ENCODE measurements at regions not wholly inside any gene's neighbourhood (a gene's known extent, or its start where the extent isn't known, plus 50 kb on each side); places are given as distances from the start of the nearest gene placed in this dataset.

DNA sequence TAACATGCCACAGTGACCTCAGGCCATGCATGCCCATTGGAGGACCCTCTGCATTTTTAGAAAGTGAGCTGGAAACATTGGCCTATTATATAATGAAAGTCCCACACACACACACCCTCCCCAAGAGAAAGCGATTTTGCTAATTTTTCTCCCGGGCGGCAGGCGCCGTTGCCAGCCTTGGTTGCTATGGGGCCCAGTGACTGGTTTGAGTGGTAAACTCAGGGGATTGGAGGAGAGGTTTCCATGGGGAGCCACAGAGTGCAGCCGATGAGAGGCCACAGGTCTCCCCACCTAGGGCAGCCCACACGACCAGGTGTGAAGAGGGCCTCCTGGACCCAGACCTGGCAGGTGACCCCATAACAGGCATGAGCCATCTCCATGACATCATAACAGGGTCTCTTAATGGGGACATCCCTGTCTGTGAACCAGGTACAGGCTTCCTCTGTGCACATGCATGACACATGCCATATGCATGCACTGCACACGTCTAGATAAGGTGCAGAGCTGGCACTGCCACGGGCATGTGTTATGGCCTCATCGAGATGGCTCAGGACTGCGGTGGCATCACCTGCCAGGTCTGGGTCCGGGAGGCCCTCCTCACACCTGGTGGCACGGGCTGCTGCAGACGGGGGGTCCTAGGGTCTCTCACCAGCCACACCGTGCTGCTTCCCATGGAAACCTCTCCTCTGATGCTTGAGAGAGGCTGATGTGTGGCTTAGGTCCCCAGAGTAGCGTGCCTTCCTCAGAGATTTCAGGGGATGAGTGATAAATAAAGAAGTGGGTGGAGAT, 144.1 kb downstream of the RBFOX3 start:
- Mint-ChIP-seq H3K27ac (no peak overlapping the region), H3K27me3 (ENCODE audit: low read depth) (no peaks in the 10 kb centered on the region), H3K4me3 (no peak overlapping the region), H3K9me3 (no peaks in the 10 kb centered on the region), H3K4me1 (ENCODE audit: low read depth) (no peaks in the 10 kb centered on the region), H3K36me3 (ENCODE audit: low read depth) (no peaks in the 10 kb centered on the region)

DNA sequence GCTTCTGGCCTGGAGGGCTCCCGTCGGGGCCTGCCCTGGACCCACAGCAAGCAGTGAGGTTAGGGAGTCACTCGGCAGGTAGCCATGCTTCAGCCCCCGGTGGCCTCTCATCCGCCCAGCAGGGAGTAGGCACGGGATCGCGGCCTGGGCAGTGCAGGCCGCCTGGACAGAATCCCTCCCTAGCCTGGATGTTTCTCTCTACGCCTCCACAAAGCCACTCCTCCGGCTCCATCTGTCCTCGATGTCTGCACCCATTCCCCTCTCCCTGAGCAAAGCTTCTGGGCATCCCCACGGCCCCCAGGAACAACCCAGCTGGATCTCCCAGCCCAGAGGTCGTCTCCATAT, 145.2 kb downstream of the RBFOX3 start:
- no peaks in the 10 kb centered on the region for H3K9me3 Mint-ChIP-seq
- no peak overlapping the region for H3K4me3 Mint-ChIP-seq
- no peak overlapping the region for H3K27ac Mint-ChIP-seq
- H3K4me1 Mint-ChIP-seq (ENCODE audit: low read depth), result no peaks in the 10 kb centered on the region
- no peaks in the 10 kb centered on the region for H3K27me3 Mint-ChIP-seq (ENCODE audit: low read depth)
- H3K36me3 Mint-ChIP-seq (ENCODE audit: low read depth), result no peaks in the 10 kb centered on the region

- H3K9me3 Mint-ChIP-seq, result no peaks in the 10 kb centered on the region
- H3K36me3 Mint-ChIP-seq (ENCODE audit: low read depth), result no peaks in the 10 kb centered on the region
- H3K4me3 Mint-ChIP-seq, result no peak overlapping the region
These were observed 145.7 kb downstream of the RBFOX3 start for GRCh38 chr17:79465011-79465680.

DNA sequence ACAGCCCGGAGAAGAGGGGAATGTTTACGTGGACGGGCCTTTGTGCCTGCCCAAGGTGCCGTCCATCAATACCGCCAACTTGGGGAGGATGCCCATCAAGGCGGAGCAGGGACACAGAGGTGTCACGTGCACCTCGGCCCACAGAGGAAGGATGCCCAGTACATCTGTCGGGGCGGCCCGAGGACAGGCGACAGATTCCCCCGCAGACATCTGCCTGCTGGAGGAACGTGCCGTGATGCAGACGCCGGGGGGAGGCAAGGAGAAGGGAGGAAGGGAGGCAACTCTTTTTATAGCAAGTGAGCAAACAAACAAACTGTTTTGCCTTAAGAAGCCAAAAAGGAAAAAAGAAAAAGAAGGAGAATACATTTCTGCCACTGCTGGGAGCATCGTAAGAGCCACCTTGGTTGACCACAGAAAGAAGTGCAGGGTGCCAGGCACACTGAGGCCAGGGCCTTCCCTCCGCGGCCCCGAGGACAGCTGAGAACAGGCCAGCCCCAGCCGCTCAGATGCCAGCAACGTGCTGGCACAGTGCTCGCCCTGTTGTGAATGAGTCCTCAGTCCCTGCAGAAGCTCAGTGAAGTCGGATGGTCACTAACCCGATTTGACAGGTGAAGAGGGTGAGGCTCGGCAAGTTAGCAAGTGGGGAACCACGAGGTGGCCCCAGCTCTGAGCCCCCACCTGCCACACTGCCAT, 146.4 kb downstream of the RBFOX3 start:
- Mint-ChIP-seq H3K36me3 (ENCODE audit: low read depth) (no peaks in the 10 kb centered on the region), H3K4me3 (no peak overlapping the region), H3K4me1 (ENCODE audit: low read depth) (no peaks in the 10 kb centered on the region), H3K27me3 (ENCODE audit: low read depth) (no peaks in the 10 kb centered on the region), H3K27ac (no peak overlapping the region), H3K9me3 (no peaks in the 10 kb centered on the region)

More at GRCh38 chr17:79465011-79465680, 145.7 kb downstream of the RBFOX3 start:
- Mint-ChIP-seq H3K27me3 (ENCODE audit: low read depth) (no peaks in the 10 kb centered on the region), H3K27ac (no peak overlapping the region), H3K4me1 (ENCODE audit: low read depth) (no peaks in the 10 kb centered on the region)

DNA sequence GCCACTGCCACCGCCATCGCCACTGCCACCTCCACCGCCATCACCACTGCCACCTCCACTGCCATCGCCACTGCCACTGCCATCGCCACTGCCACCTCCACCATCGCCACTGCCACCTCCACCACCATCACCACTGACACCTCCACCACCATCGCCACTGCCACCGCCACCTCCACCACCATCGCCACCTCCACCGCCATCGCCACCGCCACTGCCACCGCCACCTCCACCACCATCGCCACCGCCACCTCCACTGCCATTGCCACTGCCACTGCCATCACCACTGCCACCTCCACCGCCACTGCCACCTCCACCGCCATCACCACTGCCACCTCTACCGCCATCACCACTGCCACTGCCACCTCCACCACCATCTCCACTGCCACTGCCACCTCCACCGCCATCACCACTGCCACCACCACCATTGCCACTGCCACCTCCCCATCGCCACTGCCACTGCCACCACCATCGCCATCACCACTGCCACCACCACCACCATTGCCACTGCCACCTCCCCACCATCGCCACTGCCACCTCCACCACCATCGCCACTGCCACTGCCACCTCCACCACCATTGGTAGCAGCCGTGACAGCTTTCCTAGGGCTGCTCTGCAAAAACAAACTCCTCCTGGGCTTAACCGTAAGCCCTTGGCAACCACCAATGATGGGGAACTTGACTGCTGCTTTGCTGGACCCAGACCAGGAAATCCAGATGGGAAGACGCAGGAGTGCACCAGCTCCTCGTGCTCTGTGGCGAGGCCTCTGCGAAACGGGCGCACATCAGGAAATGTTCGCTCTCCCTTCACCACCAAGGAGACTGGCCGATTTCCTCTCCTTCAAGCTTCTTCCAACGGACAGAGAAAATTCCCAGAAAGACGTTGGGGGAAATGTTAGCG, 147.2 kb downstream of the RBFOX3 start:
- Mint-ChIP-seq H3K4me1 (ENCODE audit: low read depth) (no peaks in the 10 kb centered on the region), H3K36me3 (ENCODE audit: low read depth) (no peaks in the 10 kb centered on the region), H3K4me3 (no peak overlapping the region), H3K27ac (no peak overlapping the region), H3K27me3 (ENCODE audit: low read depth) (no peaks in the 10 kb centered on the region), H3K9me3 (no peaks in the 10 kb centered on the region)

DNA sequence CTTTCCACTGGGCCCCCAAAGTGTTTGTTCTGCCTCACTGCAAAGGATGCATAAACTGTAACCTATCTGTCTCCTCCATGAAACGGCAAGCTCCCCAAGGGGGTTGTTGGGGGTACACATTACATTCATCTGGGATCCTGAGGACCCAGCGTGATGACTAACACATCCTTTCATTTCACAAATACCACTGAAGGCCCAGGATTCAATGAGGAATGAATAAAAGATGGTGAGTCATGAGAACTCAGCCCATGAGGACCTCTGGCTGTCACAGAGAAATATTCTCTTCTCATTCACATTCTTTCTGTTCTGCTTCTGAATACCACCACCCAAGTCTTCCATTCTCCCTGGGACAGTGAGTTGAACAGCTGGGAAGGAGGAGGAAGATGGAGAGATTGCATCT, 149.8 kb downstream of the RBFOX3 start:
- Mint-ChIP-seq H3K9me3 (no peaks in the 10 kb centered on the region), H3K27me3 (ENCODE audit: low read depth) (no peaks in the 10 kb centered on the region), H3K4me1 (ENCODE audit: low read depth) (no peaks in the 10 kb centered on the region), H3K27ac (no peak overlapping the region), H3K36me3 (ENCODE audit: low read depth) (no peaks in the 10 kb centered on the region), H3K4me3 (no peak overlapping the region)

DNA sequence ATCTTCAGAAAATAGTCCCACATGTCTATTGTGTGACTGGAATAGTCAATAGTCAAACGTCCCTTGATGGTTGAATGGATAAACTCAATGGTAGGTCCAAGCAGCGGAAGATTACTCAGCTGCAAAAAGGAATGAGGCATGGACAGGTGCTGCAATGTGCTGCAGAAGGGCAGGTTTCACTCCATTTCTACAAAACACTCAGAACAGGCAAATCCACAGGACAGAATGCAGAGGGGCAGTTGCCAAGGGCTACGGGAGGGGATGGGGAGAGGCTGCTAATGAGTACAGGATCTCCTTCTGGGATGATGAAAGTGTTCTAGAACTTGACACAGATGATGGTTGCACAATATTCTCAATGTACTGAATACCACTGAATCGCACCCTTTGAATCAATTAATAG, 151.0 kb downstream of the RBFOX3 start:
- no peaks in the 10 kb centered on the region for H3K36me3 Mint-ChIP-seq (ENCODE audit: low read depth)
- no peaks in the 10 kb centered on the region for H3K27me3 Mint-ChIP-seq (ENCODE audit: low read depth)
- H3K4me1 Mint-ChIP-seq (ENCODE audit: low read depth), result no peaks in the 10 kb centered on the region
- no peak overlapping the region for H3K4me3 Mint-ChIP-seq
- no peaks in the 10 kb centered on the region for H3K9me3 Mint-ChIP-seq
- H3K27ac Mint-ChIP-seq, result no peak overlapping the region

DNA sequence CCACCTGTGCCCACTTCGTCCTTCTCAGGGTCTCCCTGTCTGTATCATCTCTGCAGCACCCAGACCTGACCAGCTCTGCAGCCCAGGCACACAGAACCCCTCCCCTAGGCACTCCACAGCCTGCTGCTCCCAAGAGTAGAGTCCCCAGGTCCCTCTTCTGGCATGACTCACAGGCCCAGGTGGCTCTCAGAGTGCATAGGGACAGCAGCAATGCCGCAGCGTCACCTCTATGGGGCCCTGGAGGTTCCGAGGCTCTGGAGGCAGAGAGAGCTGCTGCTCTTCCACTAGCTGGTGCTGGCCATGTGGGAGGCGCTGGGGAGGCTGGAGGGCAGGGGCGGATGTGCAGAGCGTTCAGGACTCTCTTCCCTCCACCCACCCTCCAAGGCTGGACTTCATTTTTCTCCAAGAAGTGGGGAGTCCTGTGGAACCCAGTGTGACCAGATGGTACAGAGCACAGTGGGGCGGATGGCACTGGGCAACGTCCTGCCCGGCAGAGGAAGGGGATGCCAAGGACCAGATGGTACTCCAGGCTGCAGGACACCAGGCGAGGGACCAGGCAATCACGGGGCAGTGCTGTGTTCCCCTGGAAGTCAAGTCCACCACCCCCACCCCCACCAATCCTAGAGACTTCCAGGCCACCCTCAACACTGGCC, 151.7 kb downstream of the RBFOX3 start:
- Mint-ChIP-seq H3K27ac (no peak overlapping the region), H3K4me1 (ENCODE audit: low read depth) (no peaks in the 10 kb centered on the region), H3K27me3 (ENCODE audit: low read depth) (no peaks in the 10 kb centered on the region), H3K36me3 (ENCODE audit: low read depth) (no peaks in the 10 kb centered on the region), H3K9me3 (no peaks in the 10 kb centered on the region), H3K4me3 (no peak overlapping the region)

- Mint-ChIP-seq H3K4me1 (ENCODE audit: low read depth) (no peaks in the 10 kb centered on the region), H3K27ac (no peak overlapping the region), H3K36me3 (ENCODE audit: low read depth) (no peaks in the 10 kb centered on the region), H3K4me3 (no peak overlapping the region), H3K9me3 (no peaks in the 10 kb centered on the region), H3K27me3 (ENCODE audit: low read depth) (no peaks in the 10 kb centered on the region)
These were observed 152.5 kb downstream of the RBFOX3 start for GRCh38 chr17:79458356-79458755.

GRCh38 chr17:79457889-79458288, 153.0 kb downstream of the RBFOX3 start:
- Mint-ChIP-seq H3K4me1 (ENCODE audit: low read depth) (no peaks in the 10 kb centered on the region), H3K27ac (no peak overlapping the region), H3K27me3 (ENCODE audit: low read depth) (no peaks in the 10 kb centered on the region), H3K9me3 (no peaks in the 10 kb centered on the region), H3K4me3 (no peak overlapping the region), H3K36me3 (ENCODE audit: low read depth) (no peaks in the 10 kb centered on the region)

DNA sequence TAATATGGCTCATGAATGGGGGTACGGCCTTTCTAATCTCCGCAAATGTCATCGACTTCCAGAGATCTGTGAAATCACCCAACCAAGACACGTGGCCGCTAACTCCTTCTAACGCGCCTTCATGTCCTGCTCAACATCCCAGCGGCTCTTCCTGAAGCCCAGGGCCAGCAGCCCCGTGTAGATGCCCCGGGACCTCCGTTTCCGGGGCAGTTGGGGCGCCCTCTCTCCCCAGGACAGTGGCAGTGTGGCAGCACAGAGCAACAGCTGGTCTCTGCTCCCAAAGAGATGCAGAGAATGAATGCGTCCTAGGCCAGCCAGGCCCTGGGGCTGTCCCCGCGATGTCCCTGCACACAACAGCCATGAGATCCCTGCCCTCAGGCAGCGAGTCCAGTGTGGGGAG, 153.5 kb downstream of the RBFOX3 start:
- H3K4me1 Mint-ChIP-seq (ENCODE audit: low read depth), result no peaks in the 10 kb centered on the region

GRCh38 chr17:79455636-79456035, 155.2 kb downstream of the RBFOX3 start:
- Mint-ChIP-seq H3K27me3 (ENCODE audit: low read depth) (no peaks in the 10 kb centered on the region), H3K36me3 (ENCODE audit: low read depth) (no peaks in the 10 kb centered on the region), H3K4me3 (no peak overlapping the region), H3K4me1 (ENCODE audit: low read depth) (no peaks in the 10 kb centered on the region), H3K9me3 (no peaks in the 10 kb centered on the region), H3K27ac (no peak overlapping the region)

More for the DNA sequence above, 153.5 kb downstream of the RBFOX3 start:
- Mint-ChIP-seq H3K36me3 (ENCODE audit: low read depth) (no peaks in the 10 kb centered on the region), H3K4me3 (no peak overlapping the region), H3K27me3 (ENCODE audit: low read depth) (no peaks in the 10 kb centered on the region), H3K9me3 (no peaks in the 10 kb centered on the region), H3K27ac (no peak overlapping the region)

- H3K36me3 Mint-ChIP-seq (ENCODE audit: low read depth), result no peaks in the 10 kb centered on the region
- H3K9me3 Mint-ChIP-seq, result no peaks in the 10 kb centered on the region
- H3K4me3 Mint-ChIP-seq, result no peak overlapping the region
- H3K4me1 Mint-ChIP-seq (ENCODE audit: low read depth), result no peaks in the 10 kb centered on the region
- no peaks in the 10 kb centered on the region for H3K27me3 Mint-ChIP-seq (ENCODE audit: low read depth)
- no peak overlapping the region for H3K27ac Mint-ChIP-seq
These were observed 156.0 kb downstream of the RBFOX3 start for GRCh38 chr17:79454826-79455225.

- no peaks in the 10 kb centered on the region for H3K9me3 Mint-ChIP-seq
- H3K4me1 Mint-ChIP-seq (ENCODE audit: low read depth), result no peaks in the 10 kb centered on the region
- H3K27me3 Mint-ChIP-seq (ENCODE audit: low read depth), result no peaks in the 10 kb centered on the region
- no peak overlapping the region for H3K27ac Mint-ChIP-seq
- H3K4me3 Mint-ChIP-seq, result no peak overlapping the region
- H3K36me3 Mint-ChIP-seq (ENCODE audit: low read depth), result no peaks in the 10 kb centered on the region
These were observed 157.4 kb downstream of the RBFOX3 start for GRCh38 chr17:79453481-79453880.

All from T-helper 1 cell treated with Interleukin-12 subunit alpha and Interleukin-12 subunit beta and Interleukin-4 antibody, amounts not matched to agents 30 μg/mL and 1 μg/mL, for 36 hours (primary cell).